ENCODE measurements at regions not wholly inside any gene's neighbourhood (a gene's known extent, or its start where the extent isn't known, plus 50 kb on each side); places are given as distances from the start of the nearest gene placed in this dataset.

GRCh38 chr12:95408201-95408600 lies 65.8 kb upstream of the METAP2 start:
- no peak for TF ChIP-seq CTCF (IDR thresholded peaks at IDR 0.05 in 8 of 11, conservative IDR thresholded peaks at IDR 0.05 in 3 of 11)
- no peak for TF ChIP-seq POLR2AphosphoS5 (IDR thresholded peaks at IDR 0.05)
- no peak for TF ChIP-seq POLR2A (IDR thresholded peaks at IDR 0.05)

Measured in spleen (tissue), 7 donors.